Breast epithelium (tissue), 3 donors: ENCODE measurements at regions not wholly inside any gene's neighbourhood (a gene's known extent, or its start where the extent isn't known, plus 50 kb on each side); places are given as distances from the start of the nearest gene placed in this dataset.

ENCODE experiments used
- POLR2A ChIP-seq: fragments of 450-650 bp; IDR thresholded peaks from one replicate; pipeline ENCODE4 v1.6.1; 2016; ENCODE audit warnings: antibody characterized with exemption, mild to moderate bottlenecking, moderate library complexity
- POLR2AphosphoS5 ChIP-seq, 3 donors: sonication (generic); formaldehyde crosslinking; IDR thresholded peaks; one replicate each; pipeline ENCODE4 v1.6.1; 2017; ENCODE audit warnings: antibody characterized with exemption in 3 of 3
- TF ChIP-seq, protein P1 (sequence below), 3 donors: fragments of 450-650 bp; IDR thresholded peaks; one replicate each; pipeline ENCODE4 v1.5.1; 2016 to 2017; ENCODE audit warnings: antibody characterized with exemption in 3 of 3, mild to moderate bottlenecking in 3 of 3, moderate library complexity in 3 of 3

GRCh38 chr14:29376237-29376636 lies 551.4 kb downstream of the PRKD1 start:
- TF ChIP-seq, protein P1, sequence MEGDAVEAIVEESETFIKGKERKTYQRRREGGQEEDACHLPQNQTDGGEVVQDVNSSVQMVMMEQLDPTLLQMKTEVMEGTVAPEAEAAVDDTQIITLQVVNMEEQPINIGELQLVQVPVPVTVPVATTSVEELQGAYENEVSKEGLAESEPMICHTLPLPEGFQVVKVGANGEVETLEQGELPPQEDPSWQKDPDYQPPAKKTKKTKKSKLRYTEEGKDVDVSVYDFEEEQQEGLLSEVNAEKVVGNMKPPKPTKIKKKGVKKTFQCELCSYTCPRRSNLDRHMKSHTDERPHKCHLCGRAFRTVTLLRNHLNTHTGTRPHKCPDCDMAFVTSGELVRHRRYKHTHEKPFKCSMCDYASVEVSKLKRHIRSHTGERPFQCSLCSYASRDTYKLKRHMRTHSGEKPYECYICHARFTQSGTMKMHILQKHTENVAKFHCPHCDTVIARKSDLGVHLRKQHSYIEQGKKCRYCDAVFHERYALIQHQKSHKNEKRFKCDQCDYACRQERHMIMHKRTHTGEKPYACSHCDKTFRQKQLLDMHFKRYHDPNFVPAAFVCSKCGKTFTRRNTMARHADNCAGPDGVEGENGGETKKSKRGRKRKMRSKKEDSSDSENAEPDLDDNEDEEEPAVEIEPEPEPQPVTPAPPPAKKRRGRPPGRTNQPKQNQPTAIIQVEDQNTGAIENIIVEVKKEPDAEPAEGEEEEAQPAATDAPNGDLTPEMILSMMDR (IDR thresholded peaks at IDR 0.05): no peak
- no peak for TF ChIP-seq POLR2A
- TF ChIP-seq POLR2AphosphoS5 (IDR thresholded peaks at IDR 0.05): no peak
